Fibroblast of skin of left biceps (primary cell): ENCODE measurements at regions not wholly inside any gene's neighbourhood (a gene's known extent, or its start where the extent isn't known, plus 50 kb on each side); places are given as distances from the start of the nearest gene placed in this dataset.

Source experiments
- DNase-seq, 2 experiments: peaks; one replicate each; pipeline ENCODE4 v3.0.0-alpha.2; 2013; ENCODE audit warnings: low read depth in 2 of 2

GRCh38 chr18:76685860-76686259, 136.5 kb upstream of the ZNF236 start:
- DNase-seq: no peak

- DNase-seq: no peak
Observed at GRCh38 chr18:76685402-76685801, 137.0 kb upstream of the ZNF236 start.

- DNase-seq: no peak
Observed at GRCh38 chr18:76684265-76684664, 138.1 kb upstream of the ZNF236 start.

- no peak for DNase-seq
Observed at GRCh38 chr18:76679945-76680344, 142.4 kb upstream of the ZNF236 start.

GRCh38 chr18:76679259-76679658, 143.1 kb upstream of the ZNF236 start:
- no peak for DNase-seq

- no peak for DNase-seq
Observed at GRCh38 chr18:76678248-76678647, 144.1 kb upstream of the ZNF236 start.

GRCh38 chr18:76674596-76674995, 147.8 kb upstream of the ZNF236 start:
- DNase-seq: no peak

GRCh38 chr18:76673281-76674185, 148.8 kb upstream of the ZNF236 start:
- DNase-seq: no peak

- no peak for DNase-seq
Observed at GRCh38 chr18:76672627-76673026, 149.7 kb upstream of the ZNF236 start.

GRCh38 chr18:76670564-76671288, 151.6 kb upstream of the ZNF236 start:
- no peak for DNase-seq

- DNase-seq: no peak
Observed at GRCh38 chr18:76668546-76668945, 153.8 kb upstream of the ZNF236 start.

- DNase-seq: no peak
Observed at GRCh38 chr18:76668119-76668518, 154.2 kb upstream of the ZNF236 start.

- DNase-seq: no peak
Observed at GRCh38 chr18:76667603-76668002, 154.8 kb upstream of the ZNF236 start.

- DNase-seq: no peak
Observed at GRCh38 chr18:76662626-76663025, 159.7 kb upstream of the ZNF236 start.

- DNase-seq: no peak
Observed at GRCh38 chr18:76660571-76661192, 161.7 kb upstream of the ZNF236 start.

- DNase-seq: no peak
Observed at GRCh38 chr18:76658627-76659026, 163.6 kb upstream of the ZNF516 start.

- DNase-seq: no peak
Observed at GRCh38 chr18:76657911-76658470, 162.9 kb upstream of the ZNF516 start.

GRCh38 chr18:76656925-76657827, 162.1 kb upstream of the ZNF516 start:
- DNase-seq: no peak

- DNase-seq: peak in 1 of 2 experiments; percentile 3
Observed at GRCh38 chr18:76654577-76654976, 159.5 kb upstream of the ZNF516 start.

GRCh38 chr18:76647322-76647721, 152.3 kb upstream of the ZNF516 start:
- no peak for DNase-seq

GRCh38 chr18:76644580-76644979, 149.5 kb upstream of the ZNF516 start:
- no peak for DNase-seq
